WI38 (cell line): ENCODE measurements at regions not wholly inside any gene's neighbourhood (a gene's known extent, or its start where the extent isn't known, plus 50 kb on each side); places are given as distances from the start of the nearest gene placed in this dataset.

Experiments used
- H3K4me3 ChIP-seq: 2 replicates; pipeline ENCODE4 v1.5.1; 2011; ENCODE audit warnings: low read depth, mild to moderate bottlenecking, control low read depth, low read length
- CTCF ChIP-seq: IDR thresholded peaks from 2 replicates; pipeline ENCODE4 v1.5.1; 2012; ENCODE audit warnings: low read depth, mild to moderate bottlenecking, control low read depth, low read length

GRCh38 chr5:163033656-163034055 lies 403.7 kb upstream of the CCNG1 start:
- TF ChIP-seq CTCF: no peak
- no peak overlapping the region for H3K4me3 ChIP-seq

GRCh38 chr5:163041254-163041653 lies 396.1 kb upstream of the CCNG1 start:
- no peak for TF ChIP-seq CTCF
- no peak overlapping the region for H3K4me3 ChIP-seq

- no peak overlapping the region for H3K4me3 ChIP-seq
- no peak for TF ChIP-seq CTCF
Observed at GRCh38 chr5:163079618-163080017, 357.8 kb upstream of the CCNG1 start.

DNA sequence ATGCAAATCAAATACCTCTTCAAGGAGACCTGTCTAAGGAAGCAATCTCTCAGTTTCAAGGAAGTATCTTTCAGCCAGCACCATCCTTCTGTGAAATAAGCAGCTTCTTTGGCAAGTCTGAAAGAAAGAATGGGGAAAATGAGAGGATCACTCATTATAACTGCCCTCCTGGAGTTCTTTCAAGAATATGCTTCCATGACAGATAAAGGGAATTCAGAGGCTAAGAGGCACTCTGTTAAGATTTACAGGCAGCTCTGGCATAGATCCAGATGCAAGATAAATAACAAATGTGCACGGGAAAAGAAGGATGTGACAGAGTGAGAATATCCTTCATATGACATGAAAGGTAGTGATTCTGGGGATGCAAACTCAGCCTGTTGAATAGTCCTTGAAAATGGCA lies 348.2 kb upstream of the CCNG1 start:
- TF ChIP-seq CTCF: no peak
- no peak overlapping the region for H3K4me3 ChIP-seq

- TF ChIP-seq CTCF: no peak
- H3K4me3 ChIP-seq: no peak overlapping the region
Observed at GRCh38 chr5:163089926-163090325, 347.5 kb upstream of the CCNG1 start.

GRCh38 chr5:163094492-163095180 lies 342.8 kb upstream of the CCNG1 start:
- TF ChIP-seq CTCF: no peak
- H3K4me3 ChIP-seq: no peak overlapping the region

DNA sequence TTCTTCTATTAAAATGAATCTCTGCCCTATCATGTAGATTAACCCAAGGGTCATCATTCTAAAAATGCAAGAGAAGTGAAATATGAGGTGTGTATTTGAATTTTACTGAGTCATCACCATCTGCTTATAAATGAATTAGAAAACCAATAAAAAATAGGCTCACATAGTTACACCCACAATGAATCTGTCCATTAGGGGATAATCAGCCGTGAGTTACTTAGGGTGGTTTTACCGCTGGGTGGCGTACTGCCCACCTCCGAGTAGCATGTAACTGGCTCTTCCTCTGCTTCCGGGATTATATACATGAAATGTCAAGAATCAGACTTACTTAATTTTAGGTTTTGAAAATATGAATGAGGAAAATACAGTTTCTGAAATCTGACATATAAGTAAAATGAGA lies 332.9 kb upstream of the CCNG1 start:
- H3K4me3 ChIP-seq: no peak overlapping the region
- TF ChIP-seq CTCF: no peak
